Neuronal stem cell (in vitro differentiated cells): ENCODE measurements at regions not wholly inside any gene's neighbourhood (a gene's known extent, or its start where the extent isn't known, plus 50 kb on each side); places are given as distances from the start of the nearest gene placed in this dataset.

Source experiments
- DNase-seq: peaks from one replicate; pipeline ENCODE4 v3.0.0-alpha.2; 2013; ENCODE audit warnings: low spot score
- H2AFZ ChIP-seq: one replicate; pipeline ENCODE4 v1.6.1; 2013; ENCODE audit warnings: mild to moderate bottlenecking, low read length, inconsistent platforms
- H2AK5ac ChIP-seq: 2 replicates; pipeline ENCODE4 v1.6.1; 2013; ENCODE audit warnings: low read depth, mild to moderate bottlenecking, inconsistent platforms, low read length, moderate library complexity, mixed read lengths
- H2BK120ac ChIP-seq: 2 replicates; pipeline ENCODE4 v1.6.1; 2013; ENCODE audit warnings: low read depth, mild to moderate bottlenecking, inconsistent platforms, low read length, moderate library complexity, mixed read lengths
- H2BK12ac ChIP-seq: one replicate; pipeline ENCODE4 v1.6.1; 2013; ENCODE audit warnings: low read length, inconsistent platforms
- H2BK15ac ChIP-seq: 2 replicates; pipeline ENCODE4 v1.6.1; 2013; ENCODE audit warnings: mild to moderate bottlenecking, low read length, inconsistent platforms, mixed read lengths
- H2BK5ac ChIP-seq: one replicate; pipeline ENCODE4 v1.6.1; 2013; ENCODE audit warnings: inconsistent platforms, mild to moderate bottlenecking, low read length, moderate library complexity
- H3K14ac ChIP-seq: one replicate; pipeline ENCODE4 v1.6.1; 2013; ENCODE audit warnings: low read length, inconsistent platforms
- H3K18ac ChIP-seq: 2 replicates; pipeline ENCODE4 v1.6.1; 2013; ENCODE audit warnings: low read length, inconsistent platforms
- H3K23ac ChIP-seq: 2 replicates; pipeline ENCODE4 v1.6.1; 2013; ENCODE audit warnings: low read depth, mild to moderate bottlenecking, mixed read lengths, low read length, inconsistent platforms; ENCODE audit not compliant: poor library complexity
- H3K27ac ChIP-seq: replicated peaks from 3 replicates; pipeline ENCODE4 v1.5.1; 2013; ENCODE audit warnings: low read length, inconsistent platforms
- H3K27me3 ChIP-seq, 3 experiments: 2 replicates each; pipeline ENCODE4 v1.6.1; 2013; ENCODE audit warnings: low read length in 3 of 3, mild to moderate bottlenecking in 2 of 3, inconsistent platforms in 1 of 3, low read depth in 1 of 3, mixed read lengths in 1 of 3, moderate library complexity in 1 of 3; ENCODE audit not compliant: control insufficient read depth in 3 of 3, insufficient read depth in 3 of 3
- H3K36me3 ChIP-seq, 2 donors: replicated peaks in 1 of 2; 2 replicates each; pipeline ENCODE4 v1.6.1; 2013; ENCODE audit warnings: low read length in 2 of 2; ENCODE audit not compliant: control insufficient read depth in 2 of 2, insufficient read depth in 2 of 2
- H3K4ac ChIP-seq: 2 replicates; pipeline ENCODE4 v1.6.1; 2013; ENCODE audit warnings: inconsistent platforms, mild to moderate bottlenecking, low read length, moderate library complexity
- H3K4me1 ChIP-seq, 2 donors: 1 replicate in 1 of 2; 2 replicates in 1 of 2; pipeline ENCODE4 v1.6.1; 2013; ENCODE audit warnings: low read length in 2 of 2, low read depth in 1 of 2; ENCODE audit not compliant: control insufficient read depth in 2 of 2, insufficient read depth in 1 of 2
- H3K4me2 ChIP-seq: one replicate; pipeline ENCODE4 v1.6.1; 2013; ENCODE audit warnings: mild to moderate bottlenecking, low read length, inconsistent platforms; ENCODE audit not compliant: insufficient read depth, poor library complexity, severe bottlenecking
- H3K4me3 ChIP-seq, 2 donors: 2 replicates each; pipeline ENCODE4 v1.5.1; 2013; ENCODE audit warnings: low read length in 2 of 2, mild to moderate bottlenecking in 2 of 2, inconsistent platforms in 1 of 2, moderate library complexity in 1 of 2
- H3K79me1 ChIP-seq: one replicate; pipeline ENCODE4 v1.6.1; 2013; ENCODE audit warnings: low read depth, mild to moderate bottlenecking, inconsistent platforms, low read length, moderate library complexity
- H3K9ac ChIP-seq: one replicate; pipeline ENCODE4 v1.6.1; 2013; ENCODE audit warnings: mild to moderate bottlenecking, low read depth, low read length, inconsistent platforms; ENCODE audit not compliant: poor library complexity
- H3K9me3 ChIP-seq, 2 donors: replicated peaks in 1 of 2; 2 replicates each; pipeline versions ENCODE3 to v1.6.1; 2013; ENCODE audit warnings: low read length in 2 of 2, mild to moderate bottlenecking in 2 of 2, inconsistent platforms in 1 of 2, low read depth in 1 of 2, mixed read lengths in 1 of 2, moderate library complexity in 1 of 2; ENCODE audit not compliant: control insufficient read depth in 2 of 2, insufficient read depth in 1 of 2
- H4K8ac ChIP-seq: one replicate; pipeline ENCODE4 v1.6.1; 2013; ENCODE audit warnings: low read depth, mild to moderate bottlenecking, inconsistent platforms, low read length, moderate library complexity
- H4K91ac ChIP-seq: one replicate; pipeline ENCODE4 v1.6.1; 2013; ENCODE audit warnings: low read length, low read depth, mild to moderate bottlenecking, inconsistent platforms; ENCODE audit not compliant: poor library complexity
- WGBS, 2 donors: extraction: QIAGEN DNeasy Blood & Tissue Kit; methylation state at CpG; one replicate each; pipeline ENCODE4 v1.1.7; 2013; ENCODE audit warnings: missing lambda C conversion rate in 2 of 2, mixed read lengths in 1 of 2; ENCODE audit not compliant: insufficient read length in 2 of 2, insufficient replicate concordance in 1 of 2; ENCODE audit errors: extremely low coverage in 2 of 2; 5-methylcytosine and 5-hydroxymethylcytosine counted together

- no peak overlapping the region for H3K4me2 ChIP-seq
- no peak overlapping the region for H4K91ac ChIP-seq
- no peak overlapping the region for H2BK12ac ChIP-seq
- no peaks in the 10 kb centered on the region for H3K27me3 ChIP-seq
- no peaks in the 10 kb centered on the region for H3K4me1 ChIP-seq
- no peak overlapping the region for H2BK15ac ChIP-seq
- H2AK5ac ChIP-seq: no peak overlapping the region
- H3K79me1 ChIP-seq: no peaks in the 10 kb centered on the region
- no peak overlapping the region for H2BK5ac ChIP-seq
- no peaks in the 10 kb centered on the region for H3K36me3 ChIP-seq
- no peak overlapping the region for H2AFZ ChIP-seq
- no peak overlapping the region for H3K4ac ChIP-seq
- H3K9me3 ChIP-seq: no peaks in the 10 kb centered on the region
- no peak overlapping the region for H3K18ac ChIP-seq
- no peak overlapping the region for H3K9ac ChIP-seq
- no peak overlapping the region for H3K14ac ChIP-seq
- no peak overlapping the region for H2BK120ac ChIP-seq
- no peak for DNase-seq
- H3K27ac ChIP-seq: no peak overlapping the region
- H3K4me3 ChIP-seq: no peak overlapping the region
- no peak overlapping the region for H4K8ac ChIP-seq
- H3K23ac ChIP-seq: no peak overlapping the region
Observed at GRCh38 chr4:106677213-106677612, 308.6 kb upstream of the GIMD1 start.

- DNase-seq: no peak
- H3K9me3 ChIP-seq: no peaks in the 10 kb centered on the region
- H2BK5ac ChIP-seq: no peak overlapping the region
- H3K14ac ChIP-seq: no peak overlapping the region
- H4K8ac ChIP-seq: no peak overlapping the region
- no peak overlapping the region for H3K27ac ChIP-seq
- H2AK5ac ChIP-seq: no peak overlapping the region
- H3K4me3 ChIP-seq: no peak overlapping the region
- H3K4ac ChIP-seq: no peak overlapping the region
- no peak overlapping the region for H2AFZ ChIP-seq
- no peak overlapping the region for H3K18ac ChIP-seq
- H4K91ac ChIP-seq: no peak overlapping the region
- WGBS, 2 donors: no CpG with 5 or more reads among the region's 3 CpGs
- H3K79me1 ChIP-seq: no peaks in the 10 kb centered on the region
- H3K23ac ChIP-seq: no peak overlapping the region
- no peak overlapping the region for H3K9ac ChIP-seq
- H3K27me3 ChIP-seq: no peaks in the 10 kb centered on the region
- H2BK12ac ChIP-seq: no peak overlapping the region
- no peaks in the 10 kb centered on the region for H3K4me1 ChIP-seq
- H3K36me3 ChIP-seq: no peaks in the 10 kb centered on the region
- no peak overlapping the region for H2BK15ac ChIP-seq
- H3K4me2 ChIP-seq: no peak overlapping the region
- H2BK120ac ChIP-seq: no peak overlapping the region
Observed at GRCh38 chr4:106676173-106676921, 307.8 kb upstream of the GIMD1 start.

DNA sequence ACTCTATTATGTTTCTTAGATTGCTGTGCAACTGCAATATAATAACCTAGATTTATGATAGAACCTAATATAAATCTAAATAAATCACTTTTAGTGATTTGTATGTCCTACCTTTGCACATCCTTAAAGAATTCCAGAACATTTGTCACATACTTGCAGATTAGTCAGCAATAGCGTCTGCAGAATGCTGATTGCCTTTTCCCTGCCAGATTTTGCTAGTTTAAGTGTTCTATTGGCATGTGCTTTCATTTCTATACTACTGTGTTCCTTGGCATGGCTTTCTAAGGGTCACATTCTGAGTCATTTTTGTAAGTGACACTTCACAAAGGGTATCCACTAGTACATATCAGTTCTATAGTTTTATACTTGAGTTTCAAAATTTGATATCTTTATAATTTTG is 303.1 kb upstream of the GIMD1 start:
- Histone ChIP-seq H3K23ac (no peak overlapping the region), H3K27me3 (no peaks in the 10 kb centered on the region), H3K9ac (no peak overlapping the region), H3K4me2 (no peak overlapping the region), H2BK5ac (no peak overlapping the region), H3K4me3 (no peak overlapping the region), H3K36me3 (no peaks in the 10 kb centered on the region), H3K14ac (no peak overlapping the region), H2BK15ac (no peak overlapping the region), H2AK5ac (no peak overlapping the region), H2BK120ac (no peak overlapping the region), H3K27ac (no peak overlapping the region), H2AFZ (no peak overlapping the region), H3K4ac (no peak overlapping the region), H3K4me1 (no peaks in the 10 kb centered on the region), H3K18ac (no peak overlapping the region), H4K8ac (no peak overlapping the region), H2BK12ac (no peak overlapping the region), H4K91ac (no peak overlapping the region), H3K9me3 (no peaks in the 10 kb centered on the region), H3K79me1 (no peaks in the 10 kb centered on the region)
- DNase-seq: no peak
- WGBS, 2 donors: no CpG with 5 or more reads among the region's 1 CpG

- no peak overlapping the region for H3K23ac ChIP-seq
- DNase-seq: no peak
- no peak overlapping the region for H3K9ac ChIP-seq
- H3K14ac ChIP-seq: no peak overlapping the region
- no peak overlapping the region for H3K18ac ChIP-seq
- H3K4me3 ChIP-seq: no peak overlapping the region
- no peak overlapping the region for H4K8ac ChIP-seq
- H2BK12ac ChIP-seq: no peak overlapping the region
- H3K27me3 ChIP-seq: no peaks in the 10 kb centered on the region
- H3K4ac ChIP-seq: no peak overlapping the region
- H2AFZ ChIP-seq: no peak overlapping the region
- H3K36me3 ChIP-seq: no peaks in the 10 kb centered on the region
- no peaks in the 10 kb centered on the region for H3K9me3 ChIP-seq
- H3K4me2 ChIP-seq: no peak overlapping the region
- H4K91ac ChIP-seq: no peak overlapping the region
- no peaks in the 10 kb centered on the region for H3K79me1 ChIP-seq
- no CpG with 5 or more reads among the region's 2 CpGs for WGBS, 2 donors
- H2BK120ac ChIP-seq: no peak overlapping the region
- no peak overlapping the region for H2BK15ac ChIP-seq
- H2AK5ac ChIP-seq: no peak overlapping the region
- no peak overlapping the region for H2BK5ac ChIP-seq
- H3K4me1 ChIP-seq: no peaks in the 10 kb centered on the region
- no peak overlapping the region for H3K27ac ChIP-seq
Observed at GRCh38 chr4:106670976-106671375, 302.4 kb upstream of the GIMD1 start.
